GM19239 (cell line): ENCODE measurements at regions not wholly inside any gene's neighbourhood (a gene's known extent, or its start where the extent isn't known, plus 50 kb on each side); places are given as distances from the start of the nearest gene placed in this dataset.

Experiments
- DNase-seq: peaks from one replicate; pipeline ENCODE4 v3.0.0; 2011; ENCODE audit warnings: low spot score; ENCODE audit not compliant: insufficient read length
- FAIRE-seq: peaks from 2 replicates; lab custom pipeline; 2011; peaks lifted over from hg19 to GRCh38; lab: Jason Lieb, UNC

GRCh38 chr16:49910541-49911071 lies 54.7 kb upstream of the ZNF423 start:
- FAIRE-seq, result no peak
- DNase-seq, result no peak

- DNase-seq, result no peak
- no peak for FAIRE-seq
Observed at GRCh38 chr16:49911430-49911829, 55.5 kb upstream of the ZNF423 start.

- FAIRE-seq, result no peak
- no peak for DNase-seq
Observed at GRCh38 chr16:49912721-49913120, 56.8 kb upstream of the ZNF423 start.

- DNase-seq, result no peak
- no peak for FAIRE-seq
Observed at GRCh38 chr16:49913720-49914119, 57.8 kb upstream of the ZNF423 start.

- FAIRE-seq, result no peak
- no peak for DNase-seq
Observed at GRCh38 chr16:49914657-49915056, 58.7 kb upstream of the ZNF423 start.

GRCh38 chr16:49918257-49918656 lies 62.3 kb upstream of the ZNF423 start:
- no peak for DNase-seq
- FAIRE-seq, result no peak

GRCh38 chr16:49919327-49919726 lies 63.4 kb upstream of the ZNF423 start:
- DNase-seq (no peak), FAIRE-seq (no peak)

GRCh38 chr16:49920397-49920796 lies 64.5 kb upstream of the ZNF423 start:
- FAIRE-seq (no peak), DNase-seq (no peak)

- no peak for FAIRE-seq
- DNase-seq, result no peak
Observed at GRCh38 chr16:49921106-49921505, 65.2 kb upstream of the ZNF423 start.

GRCh38 chr16:49921791-49922456 lies 66.0 kb upstream of the ZNF423 start:
- FAIRE-seq, result peak; percentile 52
- peak; percentile 40 for DNase-seq

GRCh38 chr16:49923411-49923810 lies 67.5 kb upstream of the ZNF423 start:
- no peak for FAIRE-seq

GRCh38 chr16:49924078-49924477 lies 68.2 kb upstream of the ZNF423 start:
- no peak for FAIRE-seq
- no peak for DNase-seq

More at GRCh38 chr16:49923411-49923810, 67.5 kb upstream of the ZNF423 start:
- no peak for DNase-seq

GRCh38 chr16:49926941-49927340 lies 71.0 kb upstream of the ZNF423 start:
- no peak for FAIRE-seq
- no peak for DNase-seq

GRCh38 chr16:49928176-49929041 lies 72.5 kb upstream of the ZNF423 start:
- FAIRE-seq, result no peak
- no peak for DNase-seq

GRCh38 chr16:49929626-49930025 lies 73.7 kb upstream of the ZNF423 start:
- no peak for DNase-seq
- no peak for FAIRE-seq

GRCh38 chr16:49930841-49931240 lies 74.9 kb upstream of the ZNF423 start:
- DNase-seq (no peak), FAIRE-seq (no peak)

- FAIRE-seq (no peak), DNase-seq (no peak)
Observed at GRCh38 chr16:49931266-49931665, 75.4 kb upstream of the ZNF423 start.

- no peak for FAIRE-seq
- DNase-seq, result no peak
Observed at GRCh38 chr16:49931916-49932315, 76.0 kb upstream of the ZNF423 start.

- no peak for DNase-seq
- no peak for FAIRE-seq
Observed at GRCh38 chr16:49932434-49932833, 76.5 kb upstream of the ZNF423 start.

- DNase-seq (no peak), FAIRE-seq (no peak)
Observed at GRCh38 chr16:49932946-49933345, 77.0 kb upstream of the ZNF423 start.

- FAIRE-seq (no peak), DNase-seq (no peak)
Observed at GRCh38 chr16:49936791-49937190, 80.9 kb upstream of the ZNF423 start.
